PC-3 (cell line): ENCODE measurements at regions not wholly inside any gene's neighbourhood (a gene's known extent, or its start where the extent isn't known, plus 50 kb on each side); places are given as distances from the start of the nearest gene placed in this dataset.

ENCODE experiments used
- EZH2 ChIP-seq: fragments of 300-600 bp; sonication (generic); IDR thresholded peaks from one replicate; pipeline ENCODE4 v1.6.1; 2017; ENCODE audit warnings: antibody characterized with exemption, mild to moderate bottlenecking, low read length; ENCODE audit not compliant: unreplicated experiment
- TF ChIP-seq, protein P1 (sequence below): fragments of 300-600 bp; sonication (generic); conservative IDR thresholded peaks from 2 replicates; pipeline ENCODE4 v1.5.1; 2017; ENCODE audit warnings: antibody characterized with exemption, low read depth, mild to moderate bottlenecking, low read length

DNA sequence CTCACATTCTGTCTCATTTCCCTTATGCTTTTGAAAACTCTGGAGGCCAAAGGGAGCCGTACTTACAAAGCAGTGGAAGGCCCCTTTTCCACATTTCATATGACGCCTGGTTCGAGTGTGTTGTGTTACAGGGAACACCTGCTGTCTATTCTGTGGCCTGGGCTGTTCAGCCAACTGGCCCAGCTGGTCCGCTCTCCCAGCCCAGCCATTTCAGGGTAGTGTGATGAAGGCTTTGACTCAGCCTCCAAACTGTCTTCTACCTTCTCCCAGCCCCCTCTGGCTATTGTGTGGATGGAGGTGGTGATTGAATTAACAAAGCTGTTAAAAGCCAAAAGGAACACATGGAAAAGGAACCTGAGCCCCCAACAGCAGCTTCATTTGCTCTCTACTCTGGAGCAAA is 233.8 kb downstream of the ICOS start:
- TF ChIP-seq, protein P1, sequence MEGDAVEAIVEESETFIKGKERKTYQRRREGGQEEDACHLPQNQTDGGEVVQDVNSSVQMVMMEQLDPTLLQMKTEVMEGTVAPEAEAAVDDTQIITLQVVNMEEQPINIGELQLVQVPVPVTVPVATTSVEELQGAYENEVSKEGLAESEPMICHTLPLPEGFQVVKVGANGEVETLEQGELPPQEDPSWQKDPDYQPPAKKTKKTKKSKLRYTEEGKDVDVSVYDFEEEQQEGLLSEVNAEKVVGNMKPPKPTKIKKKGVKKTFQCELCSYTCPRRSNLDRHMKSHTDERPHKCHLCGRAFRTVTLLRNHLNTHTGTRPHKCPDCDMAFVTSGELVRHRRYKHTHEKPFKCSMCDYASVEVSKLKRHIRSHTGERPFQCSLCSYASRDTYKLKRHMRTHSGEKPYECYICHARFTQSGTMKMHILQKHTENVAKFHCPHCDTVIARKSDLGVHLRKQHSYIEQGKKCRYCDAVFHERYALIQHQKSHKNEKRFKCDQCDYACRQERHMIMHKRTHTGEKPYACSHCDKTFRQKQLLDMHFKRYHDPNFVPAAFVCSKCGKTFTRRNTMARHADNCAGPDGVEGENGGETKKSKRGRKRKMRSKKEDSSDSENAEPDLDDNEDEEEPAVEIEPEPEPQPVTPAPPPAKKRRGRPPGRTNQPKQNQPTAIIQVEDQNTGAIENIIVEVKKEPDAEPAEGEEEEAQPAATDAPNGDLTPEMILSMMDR = no peak
- TF ChIP-seq EZH2 = no peak
